Astrocyte (in vitro differentiated cells and primary cell): ENCODE measurements at regions not wholly inside any gene's neighbourhood (a gene's known extent, or its start where the extent isn't known, plus 50 kb on each side); places are given as distances from the start of the nearest gene placed in this dataset.

Experiments used
- DNase-seq: peaks from one replicate; pipeline ENCODE4 v3.0.0-alpha.2; 2010; ENCODE audit warnings: low read depth
- FAIRE-seq: peaks from 2 replicates; lab custom pipeline; 2011; peaks lifted over from hg19 to GRCh38; lab: Jason Lieb, UNC
- H2AFZ ChIP-seq: 2 replicates; pipeline ENCODE4 v1.6.0; 2012; ENCODE audit warnings: low read depth, low read length, inconsistent platforms
- H3K27ac ChIP-seq: 2 replicates; pipeline ENCODE4 v1.5.1; 2011; ENCODE audit warnings: low read depth, low read length, inconsistent platforms
- H3K27me3 ChIP-seq: 2 replicates; pipeline ENCODE4 v1.6.0; 2011; ENCODE audit warnings: low read length, inconsistent platforms; ENCODE audit not compliant: insufficient read depth
- H3K36me3 ChIP-seq: 2 replicates; pipeline ENCODE4 v1.5.1; 2011; ENCODE audit warnings: low read length, inconsistent platforms; ENCODE audit not compliant: insufficient read depth
- H3K4me1 ChIP-seq: 2 replicates; pipeline ENCODE4 v1.5.1; 2011; ENCODE audit warnings: low read length, inconsistent platforms; ENCODE audit not compliant: insufficient read depth
- H3K4me2 ChIP-seq: 2 replicates; pipeline ENCODE4 v1.6.0; 2012; ENCODE audit warnings: low read length, inconsistent platforms
- H3K4me3 ChIP-seq: 2 replicates; pipeline ENCODE4 v1.5.1; 2011; ENCODE audit warnings: low read depth, mild to moderate bottlenecking, low read length, inconsistent platforms; ENCODE audit not compliant: insufficient read depth
- H3K79me2 ChIP-seq: 2 replicates; pipeline ENCODE4 v1.6.0; 2012; ENCODE audit warnings: mild to moderate bottlenecking, low read length, inconsistent platforms; ENCODE audit not compliant: insufficient read depth
- H3K9ac ChIP-seq: 2 replicates; pipeline ENCODE4 v1.6.0; 2012; ENCODE audit warnings: mild to moderate bottlenecking, low read length, inconsistent platforms
- H3K9me3 ChIP-seq: 2 replicates; pipeline ENCODE4 v1.5.1; 2012; ENCODE audit warnings: low read depth, mild to moderate bottlenecking, low read length, inconsistent platforms; ENCODE audit not compliant: insufficient read depth
- H4K20me1 ChIP-seq: 2 replicates; pipeline ENCODE4 v1.6.0; 2012; ENCODE audit warnings: low read length, inconsistent platforms; ENCODE audit not compliant: insufficient read depth
- H3K27ac Mint-ChIP-seq: one replicate; pipeline ENCODE4 v1.8.0; 2021; ENCODE audit warnings: mild to moderate bottlenecking, mixed read lengths; ENCODE audit not compliant: unreplicated experiment
- H3K27me3 Mint-ChIP-seq: one replicate; pipeline ENCODE4 v1.8.0; 2021; ENCODE audit warnings: low read depth, mixed read lengths; ENCODE audit not compliant: unreplicated experiment
- H3K36me3 Mint-ChIP-seq: one replicate; pipeline ENCODE4 v1.8.0; 2021; ENCODE audit warnings: low read depth, mixed read lengths; ENCODE audit not compliant: unreplicated experiment
- H3K4me1 Mint-ChIP-seq: one replicate; pipeline ENCODE4 v1.8.0; 2021; ENCODE audit warnings: low read depth, mixed read lengths; ENCODE audit not compliant: unreplicated experiment
- H3K4me3 Mint-ChIP-seq: one replicate; pipeline ENCODE4 v1.8.0; 2021; ENCODE audit warnings: mild to moderate bottlenecking, moderate library complexity, mixed read lengths; ENCODE audit not compliant: unreplicated experiment
- H3K9me3 Mint-ChIP-seq: one replicate; pipeline ENCODE4 v1.8.0; 2021; ENCODE audit warnings: mild to moderate bottlenecking, mixed read lengths; ENCODE audit not compliant: unreplicated experiment
- EZH2 ChIP-seq: IDR thresholded peaks from 2 replicates; pipeline ENCODE4 v1.6.1; 2012; ENCODE audit warnings: mild to moderate bottlenecking, low read length, inconsistent platforms; ENCODE audit not compliant: insufficient read depth
- TF ChIP-seq, protein P1 (sequence below): IDR thresholded peaks from 2 replicates; pipeline ENCODE4 v1.5.1; 2011; ENCODE audit warnings: low read depth, mild to moderate bottlenecking, inconsistent platforms, low read length, moderate library complexity; ENCODE audit not compliant: insufficient read depth

DNA sequence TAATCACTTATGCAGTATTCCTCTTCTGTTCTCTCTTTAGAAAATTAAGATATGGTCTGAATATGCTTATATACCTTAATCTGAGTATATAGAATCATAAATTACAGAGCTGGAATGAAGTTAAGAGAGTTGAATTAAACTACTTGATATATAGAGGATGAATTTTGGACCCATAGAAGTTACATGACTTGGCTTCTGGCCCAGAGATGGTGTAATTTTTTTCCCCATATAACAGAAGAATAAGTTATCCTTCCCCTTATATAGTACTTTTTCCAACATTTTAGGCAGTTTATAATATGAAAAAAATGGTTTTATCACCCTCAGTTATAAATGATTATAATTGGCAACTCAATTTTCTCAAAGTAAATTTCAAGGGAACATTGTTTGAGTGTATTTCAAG lies 616.3 kb downstream of the TBC1D4 start:
- Histone ChIP-seq H3K4me1 (no peaks in the 10 kb centered on the region), H3K4me2 (no peak overlapping the region), H3K9me3 (no peaks in the 10 kb centered on the region), H3K4me3 (no peak overlapping the region), H3K27ac (no peak overlapping the region), H3K36me3 (no peaks in the 10 kb centered on the region), H3K9ac (no peak overlapping the region), H3K27me3 (no peaks in the 10 kb centered on the region), H2AFZ (no peak overlapping the region), H3K79me2 (no peaks in the 10 kb centered on the region), H4K20me1 (no peaks in the 10 kb centered on the region)
- DNase-seq (no peak), FAIRE-seq (no peak)
- Mint-ChIP-seq H3K27me3 (no peaks in the 10 kb centered on the region), H3K9me3 (peaks cover 7% of the 10 kb centered on the region), H3K27ac (no peak overlapping the region), H3K36me3 (no peaks in the 10 kb centered on the region), H3K4me1 (no peaks in the 10 kb centered on the region), H3K4me3 (no peak overlapping the region)
- TF ChIP-seq, protein P1, sequence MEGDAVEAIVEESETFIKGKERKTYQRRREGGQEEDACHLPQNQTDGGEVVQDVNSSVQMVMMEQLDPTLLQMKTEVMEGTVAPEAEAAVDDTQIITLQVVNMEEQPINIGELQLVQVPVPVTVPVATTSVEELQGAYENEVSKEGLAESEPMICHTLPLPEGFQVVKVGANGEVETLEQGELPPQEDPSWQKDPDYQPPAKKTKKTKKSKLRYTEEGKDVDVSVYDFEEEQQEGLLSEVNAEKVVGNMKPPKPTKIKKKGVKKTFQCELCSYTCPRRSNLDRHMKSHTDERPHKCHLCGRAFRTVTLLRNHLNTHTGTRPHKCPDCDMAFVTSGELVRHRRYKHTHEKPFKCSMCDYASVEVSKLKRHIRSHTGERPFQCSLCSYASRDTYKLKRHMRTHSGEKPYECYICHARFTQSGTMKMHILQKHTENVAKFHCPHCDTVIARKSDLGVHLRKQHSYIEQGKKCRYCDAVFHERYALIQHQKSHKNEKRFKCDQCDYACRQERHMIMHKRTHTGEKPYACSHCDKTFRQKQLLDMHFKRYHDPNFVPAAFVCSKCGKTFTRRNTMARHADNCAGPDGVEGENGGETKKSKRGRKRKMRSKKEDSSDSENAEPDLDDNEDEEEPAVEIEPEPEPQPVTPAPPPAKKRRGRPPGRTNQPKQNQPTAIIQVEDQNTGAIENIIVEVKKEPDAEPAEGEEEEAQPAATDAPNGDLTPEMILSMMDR = no peak
- no peak for TF ChIP-seq EZH2

DNA sequence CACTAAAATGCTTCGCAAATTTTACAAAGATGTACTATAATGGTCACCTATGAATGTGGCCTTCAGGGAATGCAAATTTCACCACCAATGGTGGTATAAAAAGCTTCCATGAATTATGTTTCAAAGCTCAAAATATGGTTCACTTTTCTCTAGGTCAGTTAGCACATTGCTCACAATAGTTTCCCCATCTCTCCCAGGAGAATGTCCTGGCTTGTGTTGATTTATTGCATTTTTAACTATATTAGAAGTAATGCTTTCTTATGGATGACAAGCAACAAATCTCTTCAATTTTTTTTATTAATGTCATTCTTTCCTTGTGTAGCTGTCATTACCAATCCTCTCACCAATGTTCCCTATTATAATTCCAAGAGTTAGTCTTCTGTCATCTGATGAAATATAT lies 621.2 kb downstream of the TBC1D4 start:
- Histone ChIP-seq H3K79me2 (no peaks in the 10 kb centered on the region), H3K27ac (no peak overlapping the region), H3K27me3 (no peaks in the 10 kb centered on the region), H3K4me1 (no peaks in the 10 kb centered on the region), H4K20me1 (no peaks in the 10 kb centered on the region), H3K4me2 (no peak overlapping the region), H3K4me3 (no peak overlapping the region), H2AFZ (no peak overlapping the region), H3K36me3 (no peaks in the 10 kb centered on the region), H3K9me3 (no peaks in the 10 kb centered on the region), H3K9ac (no peak overlapping the region)
- H3K4me1 Mint-ChIP-seq = no peaks in the 10 kb centered on the region
- TF ChIP-seq, protein P1 = no peak
- TF ChIP-seq EZH2 = no peak
- no peak for DNase-seq
- H3K36me3 Mint-ChIP-seq = no peaks in the 10 kb centered on the region
- H3K9me3 Mint-ChIP-seq = peaks cover 10% of the 10 kb centered on the region
- H3K27me3 Mint-ChIP-seq = no peaks in the 10 kb centered on the region
- FAIRE-seq = no peak
- no peak overlapping the region for H3K27ac Mint-ChIP-seq
- H3K4me3 Mint-ChIP-seq = no peak overlapping the region

DNA sequence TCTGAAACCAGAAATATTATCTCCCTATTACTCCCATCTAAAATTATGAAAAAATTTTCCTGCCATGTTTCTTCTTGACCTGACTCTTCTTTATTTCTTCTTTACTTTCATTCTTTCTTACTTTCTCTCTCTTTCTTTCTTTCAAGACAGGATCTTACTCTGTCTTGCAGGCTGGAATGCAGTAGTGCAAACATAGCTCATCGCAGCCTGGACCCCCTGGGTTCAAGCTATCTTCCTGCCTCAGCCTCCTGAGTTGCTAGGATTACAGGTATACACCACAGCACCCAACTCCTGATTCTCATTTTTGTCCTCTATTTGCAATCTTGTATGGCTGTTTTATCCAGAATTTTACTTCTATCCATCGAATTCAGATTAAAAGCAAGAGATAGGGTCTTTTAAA lies 631.1 kb downstream of the TBC1D4 start:
- no peak overlapping the region for H3K27ac Mint-ChIP-seq
- no peak for FAIRE-seq

More for the DNA sequence above, 631.1 kb downstream of the TBC1D4 start:
- Histone ChIP-seq H3K9ac (no peak overlapping the region), H3K36me3 (no peaks in the 10 kb centered on the region), H2AFZ (no peak overlapping the region), H4K20me1 (no peaks in the 10 kb centered on the region), H3K4me2 (no peak overlapping the region), H3K4me3 (no peak overlapping the region), H3K27me3 (no peaks in the 10 kb centered on the region), H3K4me1 (no peaks in the 10 kb centered on the region), H3K9me3 (no peaks in the 10 kb centered on the region), H3K27ac (no peak overlapping the region), H3K79me2 (no peaks in the 10 kb centered on the region)
- H3K4me1 Mint-ChIP-seq = no peaks in the 10 kb centered on the region
- no peaks in the 10 kb centered on the region for H3K36me3 Mint-ChIP-seq
- no peaks in the 10 kb centered on the region for H3K27me3 Mint-ChIP-seq
- no peak overlapping the region for H3K4me3 Mint-ChIP-seq
- peaks cover 10% of the 10 kb centered on the region for H3K9me3 Mint-ChIP-seq
- TF ChIP-seq EZH2 = no peak
- TF ChIP-seq, protein P1 = no peak
- DNase-seq = no peak
